Endothelial cell of umbilical vein (primary cell): ENCODE measurements at regions not wholly inside any gene's neighbourhood (a gene's known extent, or its start where the extent isn't known, plus 50 kb on each side); places are given as distances from the start of the nearest gene placed in this dataset.

Experiments
- BruUV-seq: library from RNA; stranded (reverse); fragments of 400-500 nt; replicated peaks from 2 replicates; lab custom pipeline; 2021; lab: Mats Ljungman, UMichigan
- CTCF ChIA-PET: fragments of 300-600, 350-600 bp; sonication (Branson Sonifier 250); formaldehyde crosslinking; loops from one replicate; lab custom pipeline; 2021; ENCODE audit warnings: antibody characterized with exemption, inconsistent platforms; lab: Charles Lee
- POLR2A ChIA-PET: fragments of 300-600, 350-600 bp; sonication (Branson Sonifier 250); formaldehyde crosslinking; loops from one replicate; lab custom pipeline; 2021; ENCODE audit warnings: antibody characterized with exemption, inconsistent platforms; lab: Charles Lee
- DNase-seq: peaks from one replicate; pipeline ENCODE4 v3.0.0-alpha.2; 2011; ENCODE audit warnings: low read depth, low spot score
- FAIRE-seq: peaks from 2 replicates; lab custom pipeline; 2011; peaks lifted over from hg19 to GRCh38; lab: Jason Lieb, UNC
- H2AFZ ChIP-seq: 2 replicates; pipeline ENCODE4 v1.6.0; 2012; ENCODE audit warnings: low read depth, low read length, control low read depth, inconsistent platforms
- H3K27ac ChIP-seq: 2 replicates; pipeline ENCODE4 v1.5.1; 2011; ENCODE audit warnings: low read depth, mild to moderate bottlenecking, control low read depth, low read length, moderate library complexity; ENCODE audit not compliant: insufficient read depth
- H3K27me3 ChIP-seq, 2 experiments: 2 replicates each; pipeline versions ENCODE4 v1.6.0 to v1.6.1; 2011; ENCODE audit warnings: low read length in 2 of 2, mixed read lengths in 1 of 2; ENCODE audit not compliant: control insufficient read depth in 2 of 2, insufficient read depth in 2 of 2
- H3K36me3 ChIP-seq, 2 experiments: 2 replicates in 1 of 2; 3 replicates in 1 of 2; pipeline ENCODE4 v1.5.1; 2011; ENCODE audit warnings: low read length in 2 of 2, mild to moderate bottlenecking in 1 of 2, moderate library complexity in 1 of 2; ENCODE audit not compliant: control insufficient read depth in 2 of 2, insufficient read depth in 2 of 2; ENCODE audit errors: extremely low read depth in 1 of 2
- H3K4me1 ChIP-seq: 3 replicates; pipeline ENCODE4 v1.5.1; 2011; ENCODE audit warnings: mild to moderate bottlenecking, low read length; ENCODE audit not compliant: control insufficient read depth, insufficient read depth; ENCODE audit errors: extremely low read depth
- H3K4me2 ChIP-seq: 2 replicates; pipeline ENCODE4 v1.6.1; 2011; ENCODE audit warnings: low read length, control low read depth, mixed read lengths; ENCODE audit not compliant: insufficient read depth
- H3K4me3 ChIP-seq, 3 experiments: fragments of 200-600 bp in 1 of 3; sonication (generic), shearing (Covaris generic) in 1 of 3; replicated peaks in 1 of 3; 2 replicates each; pipeline ENCODE4 v1.5.1; 2011 to 2016; ENCODE audit warnings: control low read depth in 3 of 3, low read length in 3 of 3, mild to moderate bottlenecking in 2 of 3, inconsistent platforms in 1 of 3, low read depth in 1 of 3, moderate library complexity in 1 of 3; ENCODE audit not compliant: insufficient read depth in 1 of 3
- H3K79me2 ChIP-seq: 2 replicates; pipeline ENCODE4 v1.6.0; 2012; ENCODE audit warnings: low read length, inconsistent platforms; ENCODE audit not compliant: control insufficient read depth, insufficient read depth
- H3K9ac ChIP-seq: replicated peaks from 2 replicates; pipeline ENCODE3; 2011; ENCODE audit warnings: low read length, control low read depth; ENCODE audit not compliant: insufficient read depth; ENCODE audit errors: extremely low read depth
- H3K9me1 ChIP-seq: replicated peaks from 3 replicates; pipeline ENCODE4 v1.6.0; 2011; ENCODE audit warnings: mild to moderate bottlenecking, low read length; ENCODE audit not compliant: control insufficient read depth, insufficient read depth; ENCODE audit errors: extremely low read depth
- H3K9me3 ChIP-seq: replicated peaks from 2 replicates; pipeline ENCODE4 v1.5.1; 2012; ENCODE audit warnings: low read length, inconsistent platforms; ENCODE audit not compliant: control insufficient read depth, insufficient read depth
- H4K20me1 ChIP-seq: replicated peaks from 2 replicates; pipeline ENCODE3; 2011; ENCODE audit warnings: mild to moderate bottlenecking, low read length; ENCODE audit not compliant: control insufficient read depth, insufficient read depth; ENCODE audit errors: extremely low read depth
- CTCF ChIP-seq, 2 donors: IDR thresholded peaks; 1 replicate in 1 of 2; 2 replicates in 1 of 2; pipeline ENCODE4 v1.5.1; 2011; ENCODE audit warnings: low read length in 2 of 2, mild to moderate bottlenecking in 2 of 2, moderate library complexity in 2 of 2, control low read depth in 1 of 2, inconsistent platforms in 1 of 2, low read depth in 1 of 2; ENCODE audit not compliant: insufficient read depth in 1 of 2; ENCODE audit errors: extremely low read depth in 1 of 2
- EZH2 ChIP-seq: IDR thresholded peaks from 2 replicates; pipeline ENCODE4 v1.6.1; 2012; ENCODE audit warnings: borderline replicate concordance, low read depth, mild to moderate bottlenecking, moderate library complexity, low read length, inconsistent platforms; ENCODE audit not compliant: severe bottlenecking
- FOS ChIP-seq: IDR thresholded peaks from 2 replicates; pipeline ENCODE4 v1.6.1; 2011; ENCODE audit warnings: mild to moderate bottlenecking, low read length, moderate library complexity, borderline replicate concordance; ENCODE audit not compliant: insufficient read depth
- GATA2 ChIP-seq: IDR thresholded peaks from 2 replicates; pipeline ENCODE4 v1.7.0; 2011; ENCODE audit warnings: low read depth, mild to moderate bottlenecking, moderate library complexity, mixed read lengths, low read length; ENCODE audit not compliant: insufficient read length, insufficient read depth
- JUN ChIP-seq: IDR thresholded peaks from 2 replicates; pipeline ENCODE4 v1.6.1; 2011; ENCODE audit warnings: borderline replicate concordance, low read depth; ENCODE audit not compliant: insufficient read length, insufficient read depth
- MAX ChIP-seq: IDR thresholded peaks from 2 replicates; pipeline ENCODE4 v1.6.1; 2011; ENCODE audit not compliant: insufficient read depth, insufficient read length
- MYC ChIP-seq: IDR thresholded peaks from one replicate; pipeline ENCODE4 v1.6.1; 2011; ENCODE audit warnings: mild to moderate bottlenecking, low read depth, low read length
- POLR2A ChIP-seq: IDR thresholded peaks from 2 replicates; pipeline ENCODE4 v1.6.1; 2012; ENCODE audit warnings: low read depth, mild to moderate bottlenecking, control low read depth, low read length
- POLR2AphosphoS5 ChIP-seq: IDR thresholded peaks from 2 replicates; pipeline ENCODE4 v1.6.1; 2012; ENCODE audit warnings: low read depth, mild to moderate bottlenecking, control low read depth, low read length, moderate library complexity; ENCODE audit not compliant: insufficient read depth
- dilution Hi-C: fragments of 300-500 bp; cut with MboI; formaldehyde crosslinking; loops from one replicate; pipeline ENCODE4 v1.15.0; 2019; ENCODE audit warnings: low sequenced_read_pairs; ENCODE audit not compliant: extremely low pct_ligation_motif_present
- intact Hi-C: fragments of 100-400 bp; cut with micrococcal nuclease; formaldehyde crosslinking; loops from one replicate; pipeline ENCODE4 v1.10.0; 2022

- no peaks in the 10 kb centered on the region for H3K9me1 ChIP-seq
- no peaks in the 10 kb centered on the region for H3K36me3 ChIP-seq
- H4K20me1 ChIP-seq, result no peaks in the 10 kb centered on the region
- H3K27ac ChIP-seq, result no peak overlapping the region
- H3K4me3 ChIP-seq, result no peak overlapping the region
- peaks cover 0 to 5% of the 10 kb centered on the region in 2 experiments for H3K27me3 ChIP-seq
- no TSS peak for BruUV-seq
- H3K79me2 ChIP-seq, result no peaks in the 10 kb centered on the region
- FAIRE-seq (no peak), DNase-seq (no peak)
- no peak overlapping the region for H2AFZ ChIP-seq
- H3K9me3 ChIP-seq, result no peaks in the 10 kb centered on the region
- no peak for TF ChIP-seq GATA2
- no peak for TF ChIP-seq CTCF (IDR thresholded peaks at IDR 0.05; ENCODE audit: extremely low read depth in 1 of 2, insufficient read depth in 1 of 2, low read depth in 1 of 2, low read length in 2 of 2)
- TF ChIP-seq FOS, result no peak
- no peak for TF ChIP-seq POLR2AphosphoS5
- no peak for TF ChIP-seq POLR2A
- no peak for TF ChIP-seq EZH2
- TF ChIP-seq MYC, result no peak
- TF ChIP-seq JUN, result no peak
- TF ChIP-seq MAX, result no peak
- ChIA-PET CTCF (no interaction called here), POLR2A (no interaction called here)
- H3K4me1 ChIP-seq, result no peaks in the 10 kb centered on the region
- dilution Hi-C loops (no loop called here), intact Hi-C loops (no loop called here)
- no peak overlapping the region for H3K9ac ChIP-seq
- H3K4me2 ChIP-seq, result no peak overlapping the region
These were observed 151.7 kb upstream of the RFX3 start for GRCh38 chr9:3677541-3677940.
